ENCODE measurements at regions not wholly inside any gene's neighbourhood (a gene's known extent, or its start where the extent isn't known, plus 50 kb on each side); places are given as distances from the start of the nearest gene placed in this dataset.

GRCh38 chr12:65612440-65612839 is 211.8 kb upstream of the HMGA2 start:
- H3K4me2 ChIP-seq (ENCODE audit: extremely low read depth, insufficient read depth, low read length) = peak overlapping the region; percentile 4
- no peaks in the 10 kb centered on the region for H3K79me2 ChIP-seq (ENCODE audit: control insufficient read depth, insufficient read depth, low read length)
- H2AFZ ChIP-seq (ENCODE audit: low read length) = no peak overlapping the region
- no peak overlapping the region for H3K9ac ChIP-seq (ENCODE audit: insufficient read depth, low read length)
- no peaks in the 10 kb centered on the region for H3K9me3 ChIP-seq (ENCODE audit: control insufficient read depth, insufficient read depth, low read depth, low read length)
- peaks cover 21% of the 10 kb centered on the region for H3K4me1 ChIP-seq (ENCODE audit: control insufficient read depth, extremely low read depth, insufficient read depth, low read length)
- H3K4me3 ChIP-seq (replicated peaks in 1 of 4; ENCODE audit: control extremely low read depth in 1 of 4, insufficient read depth in 1 of 4, low read depth in 3 of 4, low read length in 4 of 4) = no peak overlapping the region
- peak; percentile 52 to 59 for DNase-seq (ENCODE audit: low read depth in 2 of 2)
- no peak overlapping the region for H3K27ac ChIP-seq (ENCODE audit: insufficient read depth, low read length)
- H4K20me1 ChIP-seq (ENCODE audit: control insufficient read depth, extremely low read depth, insufficient read depth, low read length) = no peaks in the 10 kb centered on the region
- no peaks in the 10 kb centered on the region for H3K27me3 ChIP-seq (ENCODE audit: control insufficient read depth, insufficient read depth, low read length)
- TF ChIP-seq CTCF (conservative IDR thresholded peaks at IDR 0.05 in 1 of 2, IDR thresholded peaks at IDR 0.05 in 1 of 2; ENCODE audit: low read depth in 1 of 2, low read length in 2 of 2) (no peak), EZH2 (IDR thresholded peaks at IDR 0.05; ENCODE audit: low read length, missing control alignments) (no peak)
- H3K36me3 ChIP-seq (ENCODE audit: control insufficient read depth, insufficient read depth, low read length) = no peaks in the 10 kb centered on the region

DNA sequence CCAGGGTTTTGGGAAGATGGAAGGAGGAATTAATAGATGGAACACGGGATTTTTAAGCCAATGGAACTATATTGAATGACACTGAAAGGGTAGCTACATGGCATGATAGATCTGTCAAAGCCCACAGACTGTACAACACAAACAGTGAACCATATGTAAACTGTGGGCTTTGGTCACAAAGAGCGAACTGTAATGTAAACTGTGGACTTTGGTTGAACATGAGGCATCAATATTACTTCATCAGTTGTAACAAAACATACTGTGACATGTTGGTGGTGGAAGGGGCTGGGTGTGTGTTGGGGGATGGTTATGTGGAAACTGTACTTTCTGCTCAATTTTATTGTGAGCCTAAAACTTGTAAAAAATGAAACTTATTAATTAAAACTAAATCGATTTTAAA is 210.6 kb upstream of the HMGA2 start:
- TF ChIP-seq CTCF (conservative IDR thresholded peaks at IDR 0.05 in 1 of 2, IDR thresholded peaks at IDR 0.05 in 1 of 2; ENCODE audit: low read depth in 1 of 2, low read length in 2 of 2) (no peak), EZH2 (IDR thresholded peaks at IDR 0.05; ENCODE audit: low read length, missing control alignments) (no peak)
- H4K20me1 ChIP-seq (ENCODE audit: control insufficient read depth, extremely low read depth, insufficient read depth, low read length) = no peaks in the 10 kb centered on the region
- H3K4me1 ChIP-seq (ENCODE audit: control insufficient read depth, extremely low read depth, insufficient read depth, low read length) = peaks cover 19% of the 10 kb centered on the region
- no peak overlapping the region for H2AFZ ChIP-seq (ENCODE audit: low read length)
- H3K4me2 ChIP-seq (ENCODE audit: extremely low read depth, insufficient read depth, low read length) = no peak overlapping the region
- no peaks in the 10 kb centered on the region for H3K36me3 ChIP-seq (ENCODE audit: control insufficient read depth, insufficient read depth, low read length)
- H3K9me3 ChIP-seq (ENCODE audit: control insufficient read depth, insufficient read depth, low read depth, low read length) = no peaks in the 10 kb centered on the region
- H3K79me2 ChIP-seq (ENCODE audit: control insufficient read depth, insufficient read depth, low read length) = no peaks in the 10 kb centered on the region
- H3K27ac ChIP-seq (ENCODE audit: insufficient read depth, low read length) = peak overlapping the region; percentile 39
- no peaks in the 10 kb centered on the region for H3K27me3 ChIP-seq (ENCODE audit: control insufficient read depth, insufficient read depth, low read length)
- no peak overlapping the region for H3K9ac ChIP-seq (ENCODE audit: insufficient read depth, low read length)
- DNase-seq (ENCODE audit: low read depth in 2 of 2) = peak in 1 of 2 donors; percentile 64
- no peak overlapping the region for H3K4me3 ChIP-seq (replicated peaks in 1 of 4; ENCODE audit: control extremely low read depth in 1 of 4, insufficient read depth in 1 of 4, low read depth in 3 of 4, low read length in 4 of 4)

DNA sequence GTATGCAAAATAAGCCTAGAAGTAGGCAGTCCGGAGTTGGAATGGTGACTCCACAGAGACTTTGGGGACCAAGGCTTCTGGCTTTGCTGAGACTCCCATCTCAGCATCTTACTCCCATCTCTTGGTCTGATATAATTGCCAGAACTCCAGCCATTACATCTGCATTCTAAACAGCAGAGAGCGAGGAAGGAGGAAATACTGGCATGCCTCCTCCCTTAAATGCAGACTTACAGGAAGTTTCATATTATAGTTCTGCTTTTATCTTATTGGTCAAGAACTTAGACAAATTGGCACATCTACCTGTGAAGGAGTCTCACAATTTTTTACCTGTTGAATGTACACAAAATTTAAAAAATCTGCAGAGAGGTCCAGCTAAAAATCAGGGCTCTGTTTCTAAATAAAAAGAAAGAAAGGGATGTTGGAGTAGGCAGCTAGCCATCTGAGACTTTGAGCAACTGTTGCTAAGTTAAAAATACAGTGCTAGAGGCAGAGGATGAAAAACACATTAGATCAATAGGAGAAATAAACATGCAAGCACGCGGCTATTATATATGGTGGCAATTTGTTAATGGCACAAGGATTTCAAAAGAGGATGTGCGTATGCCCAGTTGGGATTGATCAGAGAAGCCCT is 209.9 kb upstream of the HMGA2 start:
- Histone ChIP-seq H4K20me1 (ENCODE audit: control insufficient read depth, extremely low read depth, insufficient read depth, low read length) (no peaks in the 10 kb centered on the region), H3K9me3 (ENCODE audit: control insufficient read depth, insufficient read depth, low read depth, low read length) (no peaks in the 10 kb centered on the region), H3K36me3 (ENCODE audit: control insufficient read depth, insufficient read depth, low read length) (no peaks in the 10 kb centered on the region), H3K9ac (ENCODE audit: insufficient read depth, low read length) (no peak overlapping the region), H2AFZ (ENCODE audit: low read length) (no peak overlapping the region), H3K27ac (ENCODE audit: insufficient read depth, low read length) (peak overlapping the region; percentile 50), H3K4me1 (ENCODE audit: control insufficient read depth, extremely low read depth, insufficient read depth, low read length) (peaks cover 19% of the 10 kb centered on the region), H3K27me3 (ENCODE audit: control insufficient read depth, insufficient read depth, low read length) (no peaks in the 10 kb centered on the region), H3K4me2 (ENCODE audit: extremely low read depth, insufficient read depth, low read length) (no peak overlapping the region), H3K4me3 (replicated peaks in 1 of 4; ENCODE audit: control extremely low read depth in 1 of 4, insufficient read depth in 1 of 4, low read depth in 3 of 4, low read length in 4 of 4) (no peak overlapping the region), H3K79me2 (ENCODE audit: control insufficient read depth, insufficient read depth, low read length) (no peaks in the 10 kb centered on the region)
- no peak for TF ChIP-seq EZH2 (IDR thresholded peaks at IDR 0.05; ENCODE audit: low read length, missing control alignments)
- no peak for TF ChIP-seq CTCF (conservative IDR thresholded peaks at IDR 0.05 in 1 of 2, IDR thresholded peaks at IDR 0.05 in 1 of 2; ENCODE audit: low read depth in 1 of 2, low read length in 2 of 2)
- DNase-seq (ENCODE audit: low read depth in 2 of 2) = no peak

All from fibroblast of lung (primary cell).